NCI-H446 treated with DMSO at 0.1 percent for 48 hours (cell line): ENCODE measurements at regions not wholly inside any gene's neighbourhood (a gene's known extent, or its start where the extent isn't known, plus 50 kb on each side); places are given as distances from the start of the nearest gene placed in this dataset.
"Not testable (repeated sequence)": the region's sequence is repeated elsewhere in the genome, so short reads cannot be mapped to it uniquely, and the experiment has no call there.

ENCODE experiments used
- DNase-seq: peaks from one replicate; lab custom pipeline; 2025; lab: John Stamatoyannopoulos, UW

- DNase-seq = not testable (repeated sequence)
These were observed 51.5 kb downstream of the PPIAL4A start for GRCh38 chr1:120941066-120941465.

GRCh38 chr1:120941836-120942217, 52.3 kb downstream of the PPIAL4A start:
- DNase-seq = not testable (repeated sequence)

- not testable (repeated sequence) for DNase-seq
These were observed 52.8 kb downstream of the PPIAL4A start for GRCh38 chr1:120942218-120942944.

- DNase-seq = not testable (repeated sequence)
These were observed 53.4 kb downstream of the PPIAL4A start for GRCh38 chr1:120942945-120943319.

GRCh38 chr1:120944691-120945090, 55.1 kb downstream of the PPIAL4A start:
- not testable (repeated sequence) for DNase-seq

GRCh38 chr1:120945122-120945521, 55.6 kb downstream of the PPIAL4A start:
- DNase-seq = not testable (repeated sequence)

GRCh38 chr1:120947114-120947513, 57.5 kb downstream of the PPIAL4A start:
- not testable (repeated sequence) for DNase-seq

- DNase-seq = not testable (repeated sequence)
These were observed 60.2 kb downstream of the PPIAL4A start for GRCh38 chr1:120949724-120950123.

- not testable (repeated sequence) for DNase-seq
These were observed 61.1 kb downstream of the PPIAL4A start for GRCh38 chr1:120950633-120951032.

- DNase-seq = not testable (repeated sequence)
These were observed 61.5 kb downstream of the PPIAL4A start for GRCh38 chr1:120951100-120951499.

GRCh38 chr1:120952207-120952870, 62.8 kb downstream of the PPIAL4A start:
- not testable (repeated sequence) for DNase-seq

- DNase-seq = not testable (repeated sequence)
These were observed 63.3 kb downstream of the PPIAL4A start for GRCh38 chr1:120952871-120953265.

- DNase-seq = no peak
These were observed 65.2 kb downstream of the PPIAL4A start for GRCh38 chr1:120954736-120955135.

GRCh38 chr1:120955961-120956360, 66.4 kb downstream of the PPIAL4A start:
- not testable (repeated sequence) for DNase-seq

- DNase-seq = not testable (repeated sequence)
These were observed 76.4 kb downstream of the PPIAL4A start for GRCh38 chr1:120966018-120966417.

GRCh38 chr1:120972863-120973262, 83.3 kb downstream of the PPIAL4A start:
- DNase-seq = not testable (repeated sequence)

- DNase-seq = not testable (repeated sequence)
These were observed 84.3 kb downstream of the PPIAL4A start for GRCh38 chr1:120973836-120974235.

GRCh38 chr1:120977279-120977678, 87.7 kb downstream of the PPIAL4A start:
- DNase-seq = not testable (repeated sequence)

GRCh38 chr1:120981489-120982094, 92.0 kb downstream of the PPIAL4A start:
- not testable (repeated sequence) for DNase-seq

- not testable (repeated sequence) for DNase-seq
These were observed 105.0 kb downstream of the PPIAL4A start for GRCh38 chr1:120994614-120995013.

- not testable (repeated sequence) for DNase-seq
These were observed 105.5 kb downstream of the PPIAL4A start for GRCh38 chr1:120995025-120995424.

- not testable (repeated sequence) for DNase-seq
These were observed 111.6 kb downstream of the PPIAL4A start for GRCh38 chr1:121001090-121001726.
